SK-N-SH (cell line): ENCODE measurements at regions not wholly inside any gene's neighbourhood (a gene's known extent, or its start where the extent isn't known, plus 50 kb on each side); places are given as distances from the start of the nearest gene placed in this dataset.

Experiments used
- CTCF ChIA-PET: fragments of 300-600, 350-600 bp; formaldehyde crosslinking; extraction: SDS; loops from one replicate; lab custom pipeline; 2021; lab: Yijun Ruan, JAX
- POLR2A ChIA-PET: fragments of 350-600 bp; sonication (Branson Sonifier 250); formaldehyde crosslinking; extraction: SDS; loops from one replicate; lab custom pipeline; 2020; ENCODE audit warnings: antibody characterized with exemption, inconsistent platforms; lab: Yijun Ruan, JAX
- DNase-seq: peaks from one replicate; pipeline ENCODE4 v3.0.0; 2012
- H2AFZ ChIP-seq: fragments of 200-600 bp; sonication (generic); 2 replicates; pipeline ENCODE4 v1.8.1; 2016; ENCODE audit warnings: antibody characterized with exemption, mild to moderate bottlenecking, low read depth
- H3F3A ChIP-seq: fragments of 200-600 bp; sonication (generic); replicated peaks from 2 replicates; pipeline ENCODE3; 2016; ENCODE audit warnings: antibody characterized with exemption, mild to moderate bottlenecking; ENCODE audit not compliant: insufficient read depth
- H3K27ac ChIP-seq, 2 experiments: fragments of 200-500 bp in 1 of 2; fragments of 200-600 bp in 1 of 2; sonication (Bioruptor generic) in 1 of 2; sonication (generic), shearing (Covaris generic) in 1 of 2; 2 replicates each; pipeline versions ENCODE4 v1.5.1 to v1.6.1; 2014 to 2016; ENCODE audit warnings: low read depth in 2 of 2, inconsistent platforms in 1 of 2, low read length in 1 of 2, mild to moderate bottlenecking in 1 of 2, mixed read lengths in 1 of 2
- H3K27me3 ChIP-seq: fragments of 200-600 bp; sonication (generic), shearing (Covaris generic); 2 replicates; pipeline ENCODE4 v1.6.1; 2016; ENCODE audit warnings: mixed run types; ENCODE audit not compliant: insufficient read depth
- H3K36me3 ChIP-seq, 2 experiments: fragments of 200-500 bp in 1 of 2; fragments of 200-600 bp in 1 of 2; sonication (Bioruptor generic) in 1 of 2; sonication (generic) in 1 of 2; replicated peaks in 1 of 2; 2 replicates each; pipeline versions ENCODE3 to v1.5.1; 2014 to 2016; ENCODE audit warnings: low read length in 1 of 2, mild to moderate bottlenecking in 1 of 2; ENCODE audit not compliant: insufficient read depth in 2 of 2, control insufficient read depth in 1 of 2
- H3K4me1 ChIP-seq, 2 experiments: fragments of 200-500 bp in 1 of 2; fragments of 200-600 bp in 1 of 2; sonication (Bioruptor generic) in 1 of 2; sonication (generic), shearing (Covaris generic) in 1 of 2; 2 replicates each; pipeline versions ENCODE4 v1.5.1 to v1.6.1; 2014 to 2016; ENCODE audit warnings: low read depth in 1 of 2, low read length in 1 of 2, mixed run types in 1 of 2; ENCODE audit not compliant: insufficient read depth in 2 of 2, control insufficient read depth in 1 of 2
- H3K4me2 ChIP-seq: fragments of 200-600 bp; sonication (generic), shearing (Covaris generic); 2 replicates; pipeline ENCODE4 v1.6.1; 2017; ENCODE audit warnings: mixed run types
- H3K4me3 ChIP-seq, 2 experiments: fragments of 200-500 bp in 1 of 2; fragments of 200-600 bp in 1 of 2; sonication (Bioruptor generic) in 1 of 2; sonication (generic), shearing (Covaris generic) in 1 of 2; 2 replicates each; pipeline versions ENCODE4 v1.5.1 to v1.8.1; 2014 to 2016; ENCODE audit warnings: low read depth in 2 of 2, inconsistent platforms in 1 of 2, low read length in 1 of 2, mild to moderate bottlenecking in 1 of 2, mixed read lengths in 1 of 2, moderate library complexity in 1 of 2
- H3K79me2 ChIP-seq: fragments of 200-600 bp; sonication (generic); 2 replicates; pipeline ENCODE4 v1.8.1; 2017; ENCODE audit warnings: mild to moderate bottlenecking; ENCODE audit not compliant: insufficient read depth
- H3K9ac ChIP-seq: fragments of 200-600 bp; sonication (generic); 2 replicates; pipeline ENCODE4 v1.6.1; 2017; ENCODE audit warnings: mixed run types
- H3K9me2 ChIP-seq: fragments of 200-600 bp; sonication (generic); 2 replicates; pipeline ENCODE4 v1.6.1; 2017; ENCODE audit warnings: mixed run types
- H3K9me3 ChIP-seq: fragments of 200-600 bp; sonication (generic); 2 replicates; pipeline ENCODE4 v1.6.1; 2017; ENCODE audit warnings: mixed run types, mild to moderate bottlenecking, moderate library complexity
- H4K20me1 ChIP-seq: fragments of 200-600 bp; sonication (generic); 2 replicates; pipeline ENCODE4 v1.6.1; 2017; ENCODE audit warnings: mild to moderate bottlenecking, mixed run types; ENCODE audit not compliant: insufficient read depth
- ELF1 ChIP-seq: IDR thresholded peaks from 2 replicates; pipeline ENCODE4 v1.4.0; 2012
- EP300 ChIP-seq, 2 experiments: IDR thresholded peaks; 2 replicates each; pipeline versions ENCODE4 v1.4.0 to v1.6.1; 2012; ENCODE audit warnings: borderline replicate concordance in 1 of 2, low read depth in 1 of 2, low read length in 1 of 2
- FOXJ3 ChIP-seq: sonication (generic); formaldehyde crosslinking; IDR thresholded peaks from 2 replicates; pipeline ENCODE4 v1.5.1; 2020; ENCODE audit warnings: mild to moderate bottlenecking, missing genetic modification reagents
- FOXM1 ChIP-seq: IDR thresholded peaks from 2 replicates; pipeline ENCODE4 v1.4.0; 2012; ENCODE audit warnings: low read depth, mild to moderate bottlenecking
- GABPA ChIP-seq: IDR thresholded peaks from 2 replicates; pipeline ENCODE4 v1.4.0; 2012; ENCODE audit warnings: low read depth, mild to moderate bottlenecking
- JUND ChIP-seq: IDR thresholded peaks from 2 replicates; pipeline ENCODE4 v1.4.0; 2012
- MAX ChIP-seq: IDR thresholded peaks from 2 replicates; pipeline ENCODE4 v1.4.0; 2012; ENCODE audit warnings: low read depth
- NFIC ChIP-seq: IDR thresholded peaks from 2 replicates; pipeline ENCODE4 v1.4.0; 2012; ENCODE audit warnings: borderline replicate concordance
- RAD21 ChIP-seq: IDR thresholded peaks from 2 replicates; pipeline ENCODE4 v1.6.1; 2012; ENCODE audit warnings: mild to moderate bottlenecking, low read length
- REST ChIP-seq: IDR thresholded peaks from 2 replicates; pipeline ENCODE4 v1.6.1; 2012; ENCODE audit warnings: mild to moderate bottlenecking, low read depth, low read length, moderate library complexity
- RXRA ChIP-seq: IDR thresholded peaks from 2 replicates; pipeline ENCODE4 v1.4.0; 2012; ENCODE audit warnings: low read depth, mild to moderate bottlenecking, borderline replicate concordance
- TAF1 ChIP-seq: IDR thresholded peaks from 2 replicates; pipeline ENCODE4 v1.6.1; 2012; ENCODE audit warnings: low read depth, mild to moderate bottlenecking, low read length, moderate library complexity, borderline replicate concordance
- TEAD4 ChIP-seq: IDR thresholded peaks from 2 replicates; pipeline ENCODE4 v1.4.0; 2012; ENCODE audit warnings: mild to moderate bottlenecking, borderline replicate concordance; ENCODE audit not compliant: insufficient read depth
- USF2 ChIP-seq: fragments of 150-350 bp; IDR thresholded peaks from 2 replicates; pipeline ENCODE4 v1.6.1; 2017; ENCODE audit warnings: antibody characterized with exemption, low read length, low read depth, borderline replicate concordance
- WGBS: methylation state at CpG from one replicate; pipeline ENCODE4 v1.1.6; 2017; ENCODE audit warnings: low lambda C conversion rate; 5-methylcytosine and 5-hydroxymethylcytosine counted together

GRCh38 chr16:14365200-14365851 lies 264.7 kb downstream of the PARN start:
- H3K4me1 ChIP-seq = no peaks in the 10 kb centered on the region
- no peaks in the 10 kb centered on the region for H3K9me2 ChIP-seq
- no peak overlapping the region for H3K4me2 ChIP-seq
- H4K20me1 ChIP-seq = no peaks in the 10 kb centered on the region
- H3K79me2 ChIP-seq = no peaks in the 10 kb centered on the region
- H3K27me3 ChIP-seq = no peaks in the 10 kb centered on the region
- DNase-seq = no peak
- WGBS = 86% methylated on average over 11 of the region's 13 CpGs
- ChIA-PET POLR2A (no interaction called here), CTCF (no interaction called here)
- no peak overlapping the region for H2AFZ ChIP-seq
- no peaks in the 10 kb centered on the region for H3F3A ChIP-seq
- TF ChIP-seq NFIC (no peak), GABPA (no peak), TAF1 (no peak), USF2 (no peak), ELF1 (no peak), EP300 (IDR thresholded peaks at IDR 0.05; ENCODE audit: borderline replicate concordance in 1 of 2, low read depth in 1 of 2, low read length in 1 of 2) (no peak), RXRA (no peak), RAD21 (no peak), FOXJ3 (CRISPR knock-in tag) (no peak), MAX (no peak)
- no peak overlapping the region for H3K9ac ChIP-seq
- H3K9me3 ChIP-seq = no peaks in the 10 kb centered on the region
- H3K27ac ChIP-seq = no peak overlapping the region
- no peak overlapping the region for H3K4me3 ChIP-seq
- H3K36me3 ChIP-seq = no peaks in the 10 kb centered on the region

- 83% methylated on average over 27 of the region's 29 CpGs for WGBS
- H3K79me2 ChIP-seq = no peaks in the 10 kb centered on the region
- CTCF ChIA-PET = no interaction called here
- no peak for DNase-seq
- H3K9ac ChIP-seq = no peak overlapping the region
- H3K9me2 ChIP-seq = no peaks in the 10 kb centered on the region
- no peaks in the 10 kb centered on the region for H4K20me1 ChIP-seq
- TF ChIP-seq TAF1 = no peak
- TF ChIP-seq JUND = no peak
- TF ChIP-seq ELF1 = no peak
- no peak for TF ChIP-seq REST
- TF ChIP-seq TEAD4 = no peak
- TF ChIP-seq FOXM1 = no peak
- H3K36me3 ChIP-seq = no peaks in the 10 kb centered on the region
- no peak overlapping the region for H3K27ac ChIP-seq
- POLR2A ChIA-PET = no interaction called here
- H3K4me2 ChIP-seq = no peak overlapping the region
- no peaks in the 10 kb centered on the region for H3F3A ChIP-seq
- no peaks in the 10 kb centered on the region for H3K27me3 ChIP-seq
- H2AFZ ChIP-seq = no peak overlapping the region
- no peak overlapping the region for H3K4me3 ChIP-seq
- H3K4me1 ChIP-seq = no peaks in the 10 kb centered on the region
- H3K9me3 ChIP-seq = no peaks in the 10 kb centered on the region
Measured at GRCh38 chr16:14364386-14365199, 265.5 kb downstream of the PARN start.
